Osteocyte (in vitro differentiated cells): ENCODE measurements at regions not wholly inside any gene's neighbourhood (a gene's known extent, or its start where the extent isn't known, plus 50 kb on each side); places are given as distances from the start of the nearest gene placed in this dataset.

ENCODE experiments used
- DNase-seq: peaks from one replicate; pipeline ENCODE4 v3.0.0; 2021; ENCODE audit warnings: mixed read lengths; ENCODE audit not compliant: unreplicated experiment; ENCODE audit errors: extremely low spot score
- H3K27ac Mint-ChIP-seq: one replicate; pipeline ENCODE4 v1.8.0; 2021; ENCODE audit warnings: mild to moderate bottlenecking, mixed read lengths; ENCODE audit not compliant: unreplicated experiment
- H3K27me3 Mint-ChIP-seq: one replicate; pipeline ENCODE4 v1.8.0; 2021; ENCODE audit warnings: mixed read lengths; ENCODE audit not compliant: unreplicated experiment
- H3K36me3 Mint-ChIP-seq: one replicate; pipeline ENCODE4 v1.8.0; 2021; ENCODE audit warnings: mixed read lengths; ENCODE audit not compliant: unreplicated experiment
- H3K4me1 Mint-ChIP-seq: one replicate; pipeline ENCODE4 v1.8.0; 2021; ENCODE audit warnings: mixed read lengths; ENCODE audit not compliant: unreplicated experiment
- H3K4me3 Mint-ChIP-seq: one replicate; pipeline ENCODE4 v1.8.0; 2021; ENCODE audit warnings: mild to moderate bottlenecking, moderate library complexity, mixed read lengths; ENCODE audit not compliant: unreplicated experiment
- H3K9me3 Mint-ChIP-seq: one replicate; pipeline ENCODE4 v1.8.0; 2021; ENCODE audit warnings: mixed read lengths; ENCODE audit not compliant: unreplicated experiment
- CTCF ChIP-seq: fragments of 200-600 bp; sonication (generic); IDR thresholded peaks from 2 replicates; pipeline ENCODE4 v1.5.0; 2021; ENCODE audit warnings: antibody characterized with exemption, mild to moderate bottlenecking, moderate library complexity

GRCh38 chr2:150866431-150866830 lies 379.0 kb upstream of the RND3 start:
- H3K4me3 Mint-ChIP-seq, result no peak overlapping the region
- peaks cover 12% of the 10 kb centered on the region for H3K9me3 Mint-ChIP-seq
- H3K27me3 Mint-ChIP-seq, result no peaks in the 10 kb centered on the region
- H3K4me1 Mint-ChIP-seq, result peaks cover 14% of the 10 kb centered on the region
- H3K27ac Mint-ChIP-seq, result no peak overlapping the region
- peaks cover 9% of the 10 kb centered on the region for H3K36me3 Mint-ChIP-seq
- no peak for TF ChIP-seq CTCF
- no peak for DNase-seq

- H3K4me1 Mint-ChIP-seq, result peaks cover 10% of the 10 kb centered on the region
- H3K27ac Mint-ChIP-seq, result no peak overlapping the region
- H3K9me3 Mint-ChIP-seq, result peaks cover 12% of the 10 kb centered on the region
- no peak for DNase-seq
- H3K4me3 Mint-ChIP-seq, result no peak overlapping the region
- no peaks in the 10 kb centered on the region for H3K27me3 Mint-ChIP-seq
- TF ChIP-seq CTCF, result no peak
- peaks cover 9% of the 10 kb centered on the region for H3K36me3 Mint-ChIP-seq
These were observed 376.2 kb upstream of the RND3 start for GRCh38 chr2:150863691-150864090.

- H3K9me3 Mint-ChIP-seq, result peaks cover 7% of the 10 kb centered on the region
- peaks cover 4% of the 10 kb centered on the region for H3K36me3 Mint-ChIP-seq
- H3K4me1 Mint-ChIP-seq, result no peaks in the 10 kb centered on the region
- no peak overlapping the region for H3K4me3 Mint-ChIP-seq
- no peak for DNase-seq
- H3K27ac Mint-ChIP-seq, result no peak overlapping the region
- TF ChIP-seq CTCF, result no peak
- no peaks in the 10 kb centered on the region for H3K27me3 Mint-ChIP-seq
These were observed 372.8 kb upstream of the RND3 start for GRCh38 chr2:150860301-150860700.

- Mint-ChIP-seq H3K27ac (no peak overlapping the region), H3K4me3 (no peak overlapping the region), H3K36me3 (peaks cover 4% of the 10 kb centered on the region), H3K27me3 (no peaks in the 10 kb centered on the region), H3K9me3 (peaks cover 4% of the 10 kb centered on the region), H3K4me1 (no peaks in the 10 kb centered on the region)
- no peak for TF ChIP-seq CTCF
- no peak for DNase-seq
These were observed 372.4 kb upstream of the RND3 start for GRCh38 chr2:150859877-150860276.

- H3K9me3 Mint-ChIP-seq, result no peaks in the 10 kb centered on the region
- no peak overlapping the region for H3K27ac Mint-ChIP-seq
These were observed 371.7 kb upstream of the RND3 start for GRCh38 chr2:150859162-150859561.

More at GRCh38 chr2:150859162-150859561, 371.7 kb upstream of the RND3 start:
- no peaks in the 10 kb centered on the region for H3K27me3 Mint-ChIP-seq
- no peaks in the 10 kb centered on the region for H3K36me3 Mint-ChIP-seq
- H3K4me3 Mint-ChIP-seq, result no peak overlapping the region
- no peak for TF ChIP-seq CTCF
- H3K4me1 Mint-ChIP-seq, result no peaks in the 10 kb centered on the region
- no peak for DNase-seq
